NCI-H2171 treated with DMSO at 0.1 percent for 48 hours (cell line): ENCODE measurements at regions not wholly inside any gene's neighbourhood (a gene's known extent, or its start where the extent isn't known, plus 50 kb on each side); places are given as distances from the start of the nearest gene placed in this dataset.
A peak's percentile ranks its signal among the peaks of the same experiment; 100 is the strongest.
"Not testable (repeated sequence)": the region's sequence is repeated elsewhere in the genome, so short reads cannot be mapped to it uniquely, and the experiment has no call there.

Experiments
- DNase-seq: peaks from one replicate; lab custom pipeline; 2025; lab: John Stamatoyannopoulos, UW

- DNase-seq, result no peak
Measured at GRCh38 chr11:119586181-119586580, 142.8 kb downstream of the NECTIN1 start.

- DNase-seq, result peak; percentile 70
Measured at GRCh38 chr11:119585043-119585781, 143.8 kb downstream of the NECTIN1 start.

- DNase-seq, result peak; percentile 77
Measured at GRCh38 chr11:119584193-119585042, 144.6 kb downstream of the NECTIN1 start.

GRCh38 chr11:119583585-119583984, 145.4 kb downstream of the NECTIN1 start:
- no peak for DNase-seq

GRCh38 chr11:119581396-119581795, 147.6 kb downstream of the NECTIN1 start:
- DNase-seq, result not testable (repeated sequence)

- no peak for DNase-seq
Measured at GRCh38 chr11:119580751-119581150, 148.2 kb downstream of the NECTIN1 start.

- no peak for DNase-seq
Measured at GRCh38 chr11:119580081-119580480, 148.9 kb downstream of the NECTIN1 start.

GRCh38 chr11:119578521-119579191, 150.3 kb downstream of the NECTIN1 start:
- DNase-seq, result no peak

GRCh38 chr11:119573858-119574257, 150.9 kb upstream of the THY1 start:
- DNase-seq, result no peak

GRCh38 chr11:119572481-119573424, 149.8 kb upstream of the THY1 start:
- no peak for DNase-seq

- DNase-seq, result no peak
Measured at GRCh38 chr11:119571311-119571710, 148.3 kb upstream of the THY1 start.

GRCh38 chr11:119567688-119568582, 145.0 kb upstream of the THY1 start:
- peak; percentile 84 for DNase-seq

- DNase-seq, result no peak
Measured at GRCh38 chr11:119566319-119566718, 143.3 kb upstream of the THY1 start.

- not testable (repeated sequence) for DNase-seq
Measured at GRCh38 chr11:119565693-119566092, 142.7 kb upstream of the THY1 start.

GRCh38 chr11:119560961-119561360, 138.0 kb upstream of the THY1 start:
- DNase-seq, result no peak

GRCh38 chr11:119560291-119560690, 137.3 kb upstream of the THY1 start:
- no peak for DNase-seq

- no peak for DNase-seq
Measured at GRCh38 chr11:119552106-119552485, 129.1 kb upstream of the THY1 start.

GRCh38 chr11:119551420-119552105, 128.6 kb upstream of the THY1 start:
- DNase-seq, result no peak

GRCh38 chr11:119550053-119550752, 127.2 kb upstream of the THY1 start:
- DNase-seq, result no peak
